Mammary epithelial cell (primary cell): ENCODE measurements at regions not wholly inside any gene's neighbourhood (a gene's known extent, or its start where the extent isn't known, plus 50 kb on each side); places are given as distances from the start of the nearest gene placed in this dataset.

ENCODE experiments used
- EZH2 ChIP-seq: IDR thresholded peaks from 2 replicates; pipeline ENCODE4 v1.6.1; 2012; ENCODE audit warnings: low read length, inconsistent platforms, borderline replicate concordance
- TF ChIP-seq, protein P1 (sequence below), 2 donors: IDR thresholded peaks in 1 of 2; conservative IDR thresholded peaks in 1 of 2; 2 replicates each; pipeline ENCODE4 v1.5.1; 2011 to 2012; ENCODE audit warnings: inconsistent platforms in 2 of 2, low read length in 2 of 2, mild to moderate bottlenecking in 2 of 2, control low read depth in 1 of 2, low read depth in 1 of 2; ENCODE audit not compliant: insufficient read depth in 1 of 2; ENCODE audit errors: extremely low read depth in 1 of 2

DNA sequence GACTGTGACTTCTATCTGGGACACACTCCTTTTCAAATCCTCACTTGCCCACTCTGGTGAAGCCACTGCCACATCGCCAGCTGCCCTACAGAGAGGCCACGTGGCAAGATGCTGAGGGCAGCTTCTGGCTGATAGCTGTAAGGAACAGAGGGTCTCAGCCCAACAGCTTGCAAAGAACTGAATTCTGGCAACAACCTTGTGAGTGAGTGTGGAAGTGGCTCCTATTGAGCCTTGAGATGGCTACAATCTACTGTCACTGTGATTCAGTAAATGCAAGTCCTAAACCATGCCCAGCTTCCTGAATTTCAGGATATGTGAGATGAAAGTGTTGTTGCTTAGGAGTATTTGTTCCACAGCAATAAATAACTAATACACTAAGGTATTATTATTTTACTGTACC lies 314.3 kb upstream of the TMTC4 start:
- TF ChIP-seq, protein P1, sequence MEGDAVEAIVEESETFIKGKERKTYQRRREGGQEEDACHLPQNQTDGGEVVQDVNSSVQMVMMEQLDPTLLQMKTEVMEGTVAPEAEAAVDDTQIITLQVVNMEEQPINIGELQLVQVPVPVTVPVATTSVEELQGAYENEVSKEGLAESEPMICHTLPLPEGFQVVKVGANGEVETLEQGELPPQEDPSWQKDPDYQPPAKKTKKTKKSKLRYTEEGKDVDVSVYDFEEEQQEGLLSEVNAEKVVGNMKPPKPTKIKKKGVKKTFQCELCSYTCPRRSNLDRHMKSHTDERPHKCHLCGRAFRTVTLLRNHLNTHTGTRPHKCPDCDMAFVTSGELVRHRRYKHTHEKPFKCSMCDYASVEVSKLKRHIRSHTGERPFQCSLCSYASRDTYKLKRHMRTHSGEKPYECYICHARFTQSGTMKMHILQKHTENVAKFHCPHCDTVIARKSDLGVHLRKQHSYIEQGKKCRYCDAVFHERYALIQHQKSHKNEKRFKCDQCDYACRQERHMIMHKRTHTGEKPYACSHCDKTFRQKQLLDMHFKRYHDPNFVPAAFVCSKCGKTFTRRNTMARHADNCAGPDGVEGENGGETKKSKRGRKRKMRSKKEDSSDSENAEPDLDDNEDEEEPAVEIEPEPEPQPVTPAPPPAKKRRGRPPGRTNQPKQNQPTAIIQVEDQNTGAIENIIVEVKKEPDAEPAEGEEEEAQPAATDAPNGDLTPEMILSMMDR (conservative IDR thresholded peaks at IDR 0.05 in 1 of 2, IDR thresholded peaks at IDR 0.05 in 1 of 2; ENCODE audit: extremely low read depth in 1 of 2, insufficient read depth in 1 of 2, low read depth in 1 of 2, low read length in 2 of 2), result no peak
- TF ChIP-seq EZH2, result no peak
